ENCODE measurements at regions not wholly inside any gene's neighbourhood (a gene's known extent, or its start where the extent isn't known, plus 50 kb on each side); places are given as distances from the start of the nearest gene placed in this dataset.

GRCh38 chr6:92181347-92181746 is 1238.0 kb downstream of the EPHA7 start:
- no peak for TF ChIP-seq CTCF (conservative IDR thresholded peaks at IDR 0.05; ENCODE audit: low read depth, low read length)
- no peak for TF ChIP-seq EZH2 (IDR thresholded peaks at IDR 0.05; ENCODE audit: borderline replicate concordance, low read depth, low read length, poor library complexity, severe bottlenecking)

Data from A673 (cell line).